Body of pancreas (tissue), 4 donors: ENCODE measurements at regions not wholly inside any gene's neighbourhood (a gene's known extent, or its start where the extent isn't known, plus 50 kb on each side); places are given as distances from the start of the nearest gene placed in this dataset.

ENCODE experiments used
- ATAC-seq: fragments of 150-250 bp; one replicate; pipeline ENCODE4 v1.9.1; 2016
- DNase-seq, 4 donors: peaks; one replicate each; pipeline ENCODE4 v3.0.0-alpha.2; 2019
- H3K27ac ChIP-seq, 4 donors: fragments of 200-600 bp; sonication (generic); 1 replicate in 3 of 4; 2 replicates in 1 of 4; pipeline versions ENCODE4 v1.5.1 to v1.6.1; 2016 to 2019; ENCODE audit warnings: mild to moderate bottlenecking in 1 of 4, mixed read lengths in 1 of 4, moderate library complexity in 1 of 4
- H3K27me3 ChIP-seq, 2 donors: fragments of 200-600 bp; sonication (generic); one replicate each; pipeline ENCODE4 v1.6.0; 2016; ENCODE audit warnings: mild to moderate bottlenecking in 1 of 2
- H3K36me3 ChIP-seq, 2 donors: fragments of 200-600 bp; sonication (generic); replicated peaks in 1 of 2; 2 replicates each; pipeline ENCODE4 v1.5.1; 2016; ENCODE audit warnings: low read depth in 2 of 2; ENCODE audit not compliant: insufficient read depth in 1 of 2
- H3K4me1 ChIP-seq: fragments of 200-600 bp; sonication (generic); one replicate; pipeline ENCODE4 v1.6.0; 2016
- H3K4me3 ChIP-seq, 2 donors: fragments of 200-600 bp; sonication (generic); 1 replicate in 1 of 2; 2 replicates in 1 of 2; pipeline ENCODE4 v1.5.1; 2016 to 2019
- H3K9me3 ChIP-seq, 3 donors: fragments of 200-600 bp; sonication (generic); 1 replicate in 2 of 3; 2 replicates in 1 of 3; pipeline ENCODE4 v1.5.1; 2016
- POLR2A ChIP-seq, 3 donors: fragments of 450-650 bp; IDR thresholded peaks; one replicate each; pipeline ENCODE4 v1.6.1; 2016; ENCODE audit warnings: antibody characterized with exemption in 3 of 3, mild to moderate bottlenecking in 2 of 3
- WGBS, 2 donors: methylation state at CpG; one replicate each; pipeline ENCODE4 v1.1.5; 2017; 5-methylcytosine and 5-hydroxymethylcytosine counted together
- intact Hi-C: fragments of 100-400 bp; cut with DNase I; formaldehyde crosslinking; loops from one replicate; pipeline ENCODE4 v1.15.1; 2023
- TF ChIP-seq, protein P1 (sequence below), 7 experiments: fragments of 450-650 bp in 4 of 7; fragments of 200-600 bp in 3 of 7; sonication (generic) in 3 of 7; IDR thresholded peaks; one replicate each; pipeline ENCODE4 v1.5.1; 2016 to 2019; ENCODE audit warnings: antibody characterized with exemption in 7 of 7

DNA sequence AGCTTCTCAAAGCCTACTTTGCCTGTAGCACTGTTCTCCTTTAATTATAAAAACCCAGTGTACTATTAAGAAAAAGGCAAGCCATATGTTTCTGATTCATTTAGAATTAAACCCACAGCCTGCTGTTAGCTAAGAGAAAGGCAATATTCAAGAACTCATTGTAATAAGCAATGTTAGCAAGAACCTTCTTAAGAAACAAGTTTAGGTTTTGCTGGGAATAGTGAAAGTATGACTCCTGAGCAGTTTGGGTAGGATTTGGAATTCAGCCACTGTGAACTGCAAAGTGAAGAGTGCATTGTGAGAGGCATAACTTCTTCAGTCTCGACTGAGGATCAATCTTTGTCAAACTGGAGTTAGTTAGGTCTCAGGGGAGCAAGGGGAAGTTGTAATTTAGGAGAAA, 206.5 kb upstream of the NT5C1B start:
- ATAC-seq: no peak

DNA sequence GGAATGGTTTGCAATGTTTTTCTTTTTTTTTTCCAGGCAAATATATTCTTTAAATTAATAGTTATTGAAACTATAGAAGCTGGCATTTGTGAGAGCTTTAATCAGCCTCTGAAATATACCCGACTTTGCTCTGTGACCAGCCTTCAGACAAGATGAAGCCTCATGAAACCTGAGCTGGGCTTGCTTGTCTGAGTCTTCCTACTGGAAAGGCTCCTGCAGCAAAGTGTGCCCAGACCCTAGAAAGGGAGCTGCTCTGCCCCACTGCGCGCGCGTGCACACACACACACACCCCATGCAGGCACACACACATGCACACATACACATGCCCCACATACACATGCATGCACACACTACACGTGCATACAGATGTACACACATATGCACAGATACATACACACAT, 203.3 kb upstream of the NT5C1B start:
- 92 to 93% methylated on average over 6 of the region's 6 CpGs for whole genome bisulfite sequencing, 2 donors
- TF ChIP-seq POLR2A (IDR thresholded peaks at IDR 0.05): no peak
- TF ChIP-seq, protein P1, sequence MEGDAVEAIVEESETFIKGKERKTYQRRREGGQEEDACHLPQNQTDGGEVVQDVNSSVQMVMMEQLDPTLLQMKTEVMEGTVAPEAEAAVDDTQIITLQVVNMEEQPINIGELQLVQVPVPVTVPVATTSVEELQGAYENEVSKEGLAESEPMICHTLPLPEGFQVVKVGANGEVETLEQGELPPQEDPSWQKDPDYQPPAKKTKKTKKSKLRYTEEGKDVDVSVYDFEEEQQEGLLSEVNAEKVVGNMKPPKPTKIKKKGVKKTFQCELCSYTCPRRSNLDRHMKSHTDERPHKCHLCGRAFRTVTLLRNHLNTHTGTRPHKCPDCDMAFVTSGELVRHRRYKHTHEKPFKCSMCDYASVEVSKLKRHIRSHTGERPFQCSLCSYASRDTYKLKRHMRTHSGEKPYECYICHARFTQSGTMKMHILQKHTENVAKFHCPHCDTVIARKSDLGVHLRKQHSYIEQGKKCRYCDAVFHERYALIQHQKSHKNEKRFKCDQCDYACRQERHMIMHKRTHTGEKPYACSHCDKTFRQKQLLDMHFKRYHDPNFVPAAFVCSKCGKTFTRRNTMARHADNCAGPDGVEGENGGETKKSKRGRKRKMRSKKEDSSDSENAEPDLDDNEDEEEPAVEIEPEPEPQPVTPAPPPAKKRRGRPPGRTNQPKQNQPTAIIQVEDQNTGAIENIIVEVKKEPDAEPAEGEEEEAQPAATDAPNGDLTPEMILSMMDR (IDR thresholded peaks at IDR 0.05): no peak
- H3K4me3 ChIP-seq: no peak overlapping the region
- H3K27ac ChIP-seq: no peak overlapping the region
- intact Hi-C loops: no loop called here
- H3K27me3 ChIP-seq: no peaks in the 10 kb centered on the region
- no peaks in the 10 kb centered on the region for H3K36me3 ChIP-seq
- ATAC-seq: no peak
- H3K9me3 ChIP-seq: no peaks in the 10 kb centered on the region
- DNase-seq: no peak
- peaks cover 6% of the 10 kb centered on the region for H3K4me1 ChIP-seq

More for the DNA sequence above, 206.5 kb upstream of the NT5C1B start:
- H3K36me3 ChIP-seq: no peaks in the 10 kb centered on the region
- H3K9me3 ChIP-seq: no peaks in the 10 kb centered on the region
- intact Hi-C loops: no loop called here
- no peak overlapping the region for H3K27ac ChIP-seq
- H3K4me1 ChIP-seq: peaks cover 10% of the 10 kb centered on the region
- TF ChIP-seq POLR2A (IDR thresholded peaks at IDR 0.05): no peak
- TF ChIP-seq, protein P1 (IDR thresholded peaks at IDR 0.05): no peak
- H3K27me3 ChIP-seq: no peaks in the 10 kb centered on the region
- no peak for DNase-seq
- H3K4me3 ChIP-seq: no peak overlapping the region
- WGBS, 2 donors: 28 to 68% methylated on average over 1 of the region's 1 CpG

DNA sequence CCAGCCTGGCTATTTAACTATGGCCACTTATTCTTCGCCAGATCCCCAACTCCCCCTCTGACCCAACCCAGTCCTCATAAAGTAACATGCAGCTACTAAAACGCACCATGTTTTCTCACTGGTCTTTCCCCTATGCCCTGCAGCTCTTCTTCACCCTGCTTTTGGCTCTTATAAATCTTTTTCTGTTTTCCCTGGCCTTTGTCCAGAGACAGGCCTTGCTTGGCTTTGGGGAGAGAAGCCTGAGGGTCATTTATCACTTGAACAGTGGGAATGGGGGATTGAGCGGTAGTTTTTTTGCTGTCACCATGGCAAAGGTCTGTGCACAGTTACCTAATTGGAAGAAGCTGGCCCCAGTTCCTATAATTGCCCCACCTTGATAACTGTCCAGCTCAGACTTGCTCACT, 202.9 kb upstream of the NT5C1B start:
- intact Hi-C loops: no loop called here
- Histone ChIP-seq H3K27ac (no peak overlapping the region), H3K4me3 (no peak overlapping the region), H3K27me3 (no peaks in the 10 kb centered on the region), H3K9me3 (no peaks in the 10 kb centered on the region), H3K36me3 (no peaks in the 10 kb centered on the region), H3K4me1 (peaks cover 6% of the 10 kb centered on the region)
- DNase-seq (no peak), ATAC-seq (no peak)
- no peak for TF ChIP-seq POLR2A (IDR thresholded peaks at IDR 0.05)
- TF ChIP-seq, protein P1 (IDR thresholded peaks at IDR 0.05): no peak
- WGBS, 2 donors: 59 to 66% methylated on average over 3 of the region's 3 CpGs

DNA sequence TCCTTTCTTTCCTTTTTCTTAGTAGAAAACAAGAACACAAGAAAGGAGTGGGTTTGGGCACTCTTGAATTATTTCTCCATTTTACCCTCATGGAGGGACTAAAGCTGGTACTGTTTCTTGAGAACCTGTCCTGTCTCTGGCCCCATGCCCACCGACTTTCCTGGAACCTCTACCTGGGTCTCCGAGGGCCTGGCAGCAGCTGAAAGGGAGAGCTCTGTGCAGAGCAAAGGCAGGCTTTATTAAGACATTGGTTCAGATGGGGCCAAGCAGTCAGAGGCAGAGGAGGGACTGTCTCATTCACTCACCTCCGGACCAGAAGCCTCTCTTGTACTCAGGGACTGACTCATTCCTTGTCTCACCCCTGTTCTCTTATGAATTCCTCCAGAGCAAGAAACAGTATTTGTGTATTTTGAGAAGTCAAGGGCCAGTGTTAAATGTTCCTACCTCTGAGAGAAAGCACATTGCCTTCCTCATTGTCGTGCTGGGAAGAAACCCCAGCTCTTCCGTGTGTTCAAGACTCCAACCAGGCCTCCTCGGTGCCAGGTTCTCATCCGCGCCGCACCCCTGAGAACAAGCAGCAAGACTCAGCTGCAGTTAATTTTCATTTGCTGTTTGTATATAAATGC, 201.9 kb upstream of the NT5C1B start:
- no peak overlapping the region for H3K27ac ChIP-seq
- no peaks in the 10 kb centered on the region for H3K36me3 ChIP-seq
- ATAC-seq (no peak), DNase-seq (no peak)
- TF ChIP-seq, protein P1 (IDR thresholded peaks at IDR 0.05): no peak
- TF ChIP-seq POLR2A (IDR thresholded peaks at IDR 0.05): no peak
- H3K4me1 ChIP-seq: peaks cover 6% of the 10 kb centered on the region
- no peaks in the 10 kb centered on the region for H3K27me3 ChIP-seq
- H3K9me3 ChIP-seq: no peaks in the 10 kb centered on the region
- intact Hi-C loops: no loop called here
- no peak overlapping the region for H3K4me3 ChIP-seq
- WGBS, 2 donors: 92 to 95% methylated on average over 9 of the region's 9 CpGs

DNA sequence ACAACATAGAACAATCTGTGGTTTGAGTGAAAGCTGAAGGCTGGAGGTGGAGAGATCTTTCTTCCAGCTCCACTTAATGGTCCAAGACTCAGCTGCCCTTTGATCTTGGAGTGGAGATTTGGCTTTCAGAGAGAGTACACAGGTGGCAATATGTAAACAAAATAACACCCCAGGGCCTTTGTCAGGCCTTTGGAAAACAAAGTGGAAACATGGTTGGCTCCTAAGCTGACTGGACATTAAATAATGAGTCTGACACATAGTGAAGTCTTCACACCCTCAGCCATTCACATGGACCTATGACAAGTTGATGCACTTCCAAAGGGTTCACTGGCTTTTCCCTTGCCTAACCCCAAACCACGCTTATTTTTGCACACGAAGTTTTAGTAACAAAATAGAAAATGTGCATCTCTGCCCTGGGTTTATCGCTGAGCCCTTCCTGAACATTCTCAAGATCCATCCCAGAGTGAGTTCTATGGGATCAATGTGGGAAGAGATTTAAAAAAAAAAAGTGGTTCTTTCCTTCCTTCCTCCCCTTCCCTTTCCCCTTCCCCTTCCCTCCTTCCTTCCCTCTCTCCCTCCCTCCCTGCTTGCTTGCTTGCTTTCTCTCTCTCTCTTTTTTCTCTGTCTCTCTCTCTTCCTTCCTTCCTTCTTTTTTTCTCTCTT, 201.3 kb upstream of the NT5C1B start:
- no peak overlapping the region for H3K4me3 ChIP-seq
- TF ChIP-seq, protein P1 (IDR thresholded peaks at IDR 0.05): no peak
- TF ChIP-seq POLR2A (IDR thresholded peaks at IDR 0.05): no peak
- H3K27ac ChIP-seq: no peak overlapping the region
- WGBS, 2 donors: 81 to 89% methylated on average over 3 of the region's 3 CpGs
- DNase-seq (no peak), ATAC-seq (no peak)
- H3K9me3 ChIP-seq: no peaks in the 10 kb centered on the region
- intact Hi-C loops: no loop called here
- H3K36me3 ChIP-seq: no peaks in the 10 kb centered on the region
- H3K4me1 ChIP-seq: peaks cover 6% of the 10 kb centered on the region
- H3K27me3 ChIP-seq: no peaks in the 10 kb centered on the region
